IPS-18a (cell line): ENCODE measurements at regions not wholly inside any gene's neighbourhood (a gene's known extent, or its start where the extent isn't known, plus 50 kb on each side); places are given as distances from the start of the nearest gene placed in this dataset.

Source experiments
- H3K27ac ChIP-seq: one replicate; pipeline ENCODE4 v1.5.1; 2013; ENCODE audit warnings: low read length
- H3K27me3 ChIP-seq: one replicate; pipeline ENCODE4 v1.6.1; 2013; ENCODE audit warnings: mild to moderate bottlenecking, low read length; ENCODE audit not compliant: control insufficient read depth, insufficient read depth
- H3K36me3 ChIP-seq: one replicate; pipeline ENCODE4 v1.6.1; 2013; ENCODE audit warnings: low read depth, low read length; ENCODE audit not compliant: control insufficient read depth
- H3K4me1 ChIP-seq: one replicate; pipeline ENCODE4 v1.6.1; 2013; ENCODE audit warnings: low read depth, low read length; ENCODE audit not compliant: control insufficient read depth
- H3K4me3 ChIP-seq: one replicate; pipeline ENCODE4 v1.5.1; 2013; ENCODE audit warnings: low read length
- H3K9ac ChIP-seq: one replicate; pipeline ENCODE4 v1.6.1; 2013; ENCODE audit warnings: mild to moderate bottlenecking, low read length, moderate library complexity
- H3K9me3 ChIP-seq: one replicate; pipeline ENCODE4 v1.6.1; 2013; ENCODE audit warnings: low read depth, low read length; ENCODE audit not compliant: control insufficient read depth

GRCh38 chr1:216785737-216786136, 62.5 kb upstream of the ESRRG start:
- Histone ChIP-seq H3K27ac (no peak overlapping the region), H3K36me3 (no peaks in the 10 kb centered on the region), H3K4me3 (no peak overlapping the region), H3K9ac (no peak overlapping the region), H3K27me3 (no peaks in the 10 kb centered on the region), H3K9me3 (no peaks in the 10 kb centered on the region), H3K4me1 (peaks cover 13% of the 10 kb centered on the region)

GRCh38 chr1:216785221-216785620, 62.0 kb upstream of the ESRRG start:
- Histone ChIP-seq H3K36me3 (no peaks in the 10 kb centered on the region), H3K4me3 (no peak overlapping the region), H3K27ac (no peak overlapping the region)

DNA sequence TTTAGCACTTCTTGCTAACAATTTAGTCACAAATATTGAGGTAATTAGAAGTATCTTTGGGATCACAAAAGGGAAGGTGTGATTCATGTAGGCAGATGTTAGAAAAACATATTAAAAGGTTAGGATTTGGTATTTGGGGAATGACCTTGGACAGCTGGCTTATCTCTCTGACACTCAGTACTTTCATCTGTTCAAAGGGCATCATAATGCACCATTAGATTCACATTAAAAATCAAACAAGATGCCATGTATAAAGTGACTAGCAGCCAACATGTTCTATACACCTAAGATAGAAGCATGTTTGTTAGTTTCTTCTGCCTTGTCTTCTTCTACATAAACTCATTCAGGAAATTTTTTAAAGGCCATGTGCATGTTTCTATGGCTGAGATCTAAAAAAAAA, 56.5 kb upstream of the ESRRG start:
- H3K9me3 ChIP-seq: no peaks in the 10 kb centered on the region
- H3K4me3 ChIP-seq: no peak overlapping the region
- no peaks in the 10 kb centered on the region for H3K27me3 ChIP-seq
- H3K27ac ChIP-seq: no peak overlapping the region
- H3K36me3 ChIP-seq: no peaks in the 10 kb centered on the region
- H3K9ac ChIP-seq: no peak overlapping the region
- peaks cover 13% of the 10 kb centered on the region for H3K4me1 ChIP-seq

More at GRCh38 chr1:216785221-216785620, 62.0 kb upstream of the ESRRG start:
- H3K9me3 ChIP-seq: no peaks in the 10 kb centered on the region
- H3K4me1 ChIP-seq: peaks cover 13% of the 10 kb centered on the region
- H3K9ac ChIP-seq: no peak overlapping the region
- no peaks in the 10 kb centered on the region for H3K27me3 ChIP-seq

GRCh38 chr1:216778737-216779136, 55.5 kb upstream of the ESRRG start:
- Histone ChIP-seq H3K9me3 (no peaks in the 10 kb centered on the region), H3K36me3 (no peaks in the 10 kb centered on the region), H3K27ac (no peak overlapping the region), H3K4me1 (peaks cover 13% of the 10 kb centered on the region), H3K27me3 (no peaks in the 10 kb centered on the region), H3K9ac (no peak overlapping the region), H3K4me3 (no peak overlapping the region)

DNA sequence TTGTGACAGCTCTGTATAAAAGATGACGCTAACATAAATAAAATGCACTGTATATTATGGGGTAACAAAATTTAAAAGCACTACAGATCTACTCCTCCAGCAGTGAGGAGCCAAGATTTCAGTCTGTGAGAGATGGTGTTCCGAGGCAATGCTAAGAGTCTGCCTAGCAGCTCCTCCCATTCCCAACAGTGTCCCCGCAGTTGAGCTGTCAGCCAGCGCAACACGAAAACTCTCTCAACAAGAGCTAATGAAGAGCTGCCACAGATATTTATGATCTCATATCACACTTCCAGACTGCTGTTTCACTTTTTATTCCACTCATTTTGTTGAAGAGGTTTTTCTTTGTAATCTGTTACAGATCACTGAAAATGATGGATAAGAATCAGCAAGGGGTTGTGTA, 53.9 kb upstream of the ESRRG start:
- H3K4me1 ChIP-seq: peaks cover 10% of the 10 kb centered on the region
- H3K9ac ChIP-seq: no peak overlapping the region
- H3K27me3 ChIP-seq: no peaks in the 10 kb centered on the region
- no peak overlapping the region for H3K27ac ChIP-seq
- H3K4me3 ChIP-seq: no peak overlapping the region
- no peaks in the 10 kb centered on the region for H3K36me3 ChIP-seq
- no peaks in the 10 kb centered on the region for H3K9me3 ChIP-seq
